Endometrium (tissue), 2 donors: ENCODE measurements at regions not wholly inside any gene's neighbourhood (a gene's known extent, or its start where the extent isn't known, plus 50 kb on each side); places are given as distances from the start of the nearest gene placed in this dataset.
"Not testable (repeated sequence)": the region's sequence is repeated elsewhere in the genome, so short reads cannot be mapped to it uniquely, and the experiment has no call there.

Experiments used
- FAIRE-seq: peaks from 2 replicates; lab custom pipeline; 2012; peaks lifted over from hg19 to GRCh38; lab: Jason Lieb, UNC
- donor health status: control.
- donor health status: control.

- peak; percentile 100 for FAIRE-seq
These were observed 303.6 kb upstream of the ZNF608 start for GRCh38 chr5:125049721-125050702.

- FAIRE-seq = no peak
These were observed 304.5 kb upstream of the ZNF608 start for GRCh38 chr5:125050926-125051325.

GRCh38 chr5:125052584-125052983, 306.1 kb upstream of the ZNF608 start:
- FAIRE-seq = no peak

GRCh38 chr5:125053179-125053578, 306.7 kb upstream of the ZNF608 start:
- no peak for FAIRE-seq

GRCh38 chr5:125054146-125054545, 307.7 kb upstream of the ZNF608 start:
- FAIRE-seq = no peak

- FAIRE-seq = no peak
These were observed 310.4 kb upstream of the ZNF608 start for GRCh38 chr5:125056671-125057485.

- FAIRE-seq = peak; percentile 71
These were observed 311.7 kb upstream of the ZNF608 start for GRCh38 chr5:125057912-125058826.

- FAIRE-seq = peak; percentile 74
These were observed 313.0 kb upstream of the ZNF608 start for GRCh38 chr5:125059255-125060002.

GRCh38 chr5:125061726-125062125, 315.3 kb upstream of the ZNF608 start:
- no peak for FAIRE-seq

- FAIRE-seq = no peak
These were observed 318.4 kb upstream of the ZNF608 start for GRCh38 chr5:125064621-125065438.

GRCh38 chr5:125065741-125066140, 319.3 kb upstream of the ZNF608 start:
- no peak for FAIRE-seq

- no peak for FAIRE-seq
These were observed 324.5 kb upstream of the ZNF608 start for GRCh38 chr5:125070961-125071360.

- FAIRE-seq = no peak
These were observed 326.7 kb upstream of the ZNF608 start for GRCh38 chr5:125073090-125073489.

GRCh38 chr5:125075567-125075966, 329.1 kb upstream of the ZNF608 start:
- no peak for FAIRE-seq

- not testable (repeated sequence) for FAIRE-seq
These were observed 332.6 kb upstream of the ZNF608 start for GRCh38 chr5:125079028-125079427.

- no peak for FAIRE-seq
These were observed 334.7 kb upstream of the ZNF608 start for GRCh38 chr5:125081101-125081500.

- FAIRE-seq = peak; percentile 99
These were observed 337.5 kb upstream of the ZNF608 start for GRCh38 chr5:125083981-125084380.

GRCh38 chr5:125085797-125086505, 339.5 kb upstream of the ZNF608 start:
- no peak for FAIRE-seq

GRCh38 chr5:125088522-125089105, 342.2 kb upstream of the ZNF608 start:
- no peak for FAIRE-seq
